ENCODE measurements at regions not wholly inside any gene's neighbourhood (a gene's known extent, or its start where the extent isn't known, plus 50 kb on each side); places are given as distances from the start of the nearest gene placed in this dataset.

DNA sequence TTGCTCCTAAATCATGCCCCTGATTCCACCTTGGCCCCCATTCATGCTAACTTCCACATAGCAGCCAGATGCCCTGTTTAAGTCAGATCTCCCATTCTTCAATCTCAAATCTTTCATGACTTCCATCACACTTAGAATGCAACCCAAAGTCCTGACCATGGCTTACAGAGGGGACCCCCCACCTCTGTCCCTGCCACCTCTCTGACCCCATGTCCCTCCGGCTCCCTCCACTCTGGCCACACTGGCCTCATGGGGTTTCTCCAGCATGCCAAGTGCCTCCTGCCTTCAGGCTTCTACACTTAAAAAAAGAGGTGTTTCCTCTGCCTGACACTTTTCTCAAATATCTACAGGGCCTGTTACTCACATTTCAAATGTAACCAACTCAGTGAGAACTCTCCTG, 93.6 kb downstream of the C13orf42 start:
- H3K9me3 ChIP-seq: peaks cover 0 to 5% of the 10 kb centered on the region in 2 donors
- no peaks in the 10 kb centered on the region for H3K36me3 ChIP-seq
- H3K4me1 ChIP-seq: no peaks in the 10 kb centered on the region
- no peak for DNase-seq (ENCODE audit: low spot score)
- H3K27me3 ChIP-seq: no peaks in the 10 kb centered on the region
- H3K27ac ChIP-seq: no peak overlapping the region
- H3K4me3 ChIP-seq: no peak overlapping the region
- TF ChIP-seq, protein P1, sequence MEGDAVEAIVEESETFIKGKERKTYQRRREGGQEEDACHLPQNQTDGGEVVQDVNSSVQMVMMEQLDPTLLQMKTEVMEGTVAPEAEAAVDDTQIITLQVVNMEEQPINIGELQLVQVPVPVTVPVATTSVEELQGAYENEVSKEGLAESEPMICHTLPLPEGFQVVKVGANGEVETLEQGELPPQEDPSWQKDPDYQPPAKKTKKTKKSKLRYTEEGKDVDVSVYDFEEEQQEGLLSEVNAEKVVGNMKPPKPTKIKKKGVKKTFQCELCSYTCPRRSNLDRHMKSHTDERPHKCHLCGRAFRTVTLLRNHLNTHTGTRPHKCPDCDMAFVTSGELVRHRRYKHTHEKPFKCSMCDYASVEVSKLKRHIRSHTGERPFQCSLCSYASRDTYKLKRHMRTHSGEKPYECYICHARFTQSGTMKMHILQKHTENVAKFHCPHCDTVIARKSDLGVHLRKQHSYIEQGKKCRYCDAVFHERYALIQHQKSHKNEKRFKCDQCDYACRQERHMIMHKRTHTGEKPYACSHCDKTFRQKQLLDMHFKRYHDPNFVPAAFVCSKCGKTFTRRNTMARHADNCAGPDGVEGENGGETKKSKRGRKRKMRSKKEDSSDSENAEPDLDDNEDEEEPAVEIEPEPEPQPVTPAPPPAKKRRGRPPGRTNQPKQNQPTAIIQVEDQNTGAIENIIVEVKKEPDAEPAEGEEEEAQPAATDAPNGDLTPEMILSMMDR (IDR thresholded peaks at IDR 0.05): no peak

DNA sequence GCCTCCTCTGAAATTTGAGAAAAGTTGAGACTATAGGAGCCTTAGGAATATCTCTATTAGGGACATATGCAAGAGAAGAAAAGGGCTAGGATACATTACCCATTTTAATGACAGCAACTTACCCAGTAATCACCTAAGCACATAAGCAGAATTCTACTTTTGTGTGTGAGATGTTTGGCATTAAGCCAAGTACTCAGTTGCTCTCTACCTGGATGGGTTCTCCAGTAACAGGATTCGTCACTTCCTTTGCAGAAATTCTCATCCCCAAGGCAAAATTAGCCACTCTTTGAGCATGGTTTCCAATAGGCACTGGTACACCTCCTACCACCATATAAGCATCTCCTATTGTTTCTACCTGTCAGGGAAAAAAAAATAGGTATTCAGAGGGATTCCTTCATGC, 95.1 kb downstream of the C13orf42 start:
- no peak for DNase-seq (ENCODE audit: low spot score)
- Histone ChIP-seq H3K27me3 (no peaks in the 10 kb centered on the region), H3K4me1 (no peaks in the 10 kb centered on the region), H3K4me3 (no peak overlapping the region), H3K27ac (no peak overlapping the region), H3K36me3 (no peaks in the 10 kb centered on the region), H3K9me3 (peaks cover 0 to 5% of the 10 kb centered on the region in 2 donors)
- TF ChIP-seq, protein P1 (IDR thresholded peaks at IDR 0.05): no peak

- Histone ChIP-seq H3K4me3 (no peak overlapping the region), H3K27me3 (no peaks in the 10 kb centered on the region), H3K4me1 (peaks cover 0 to 6% of the 10 kb centered on the region in 2 donors), H3K36me3 (no peaks in the 10 kb centered on the region), H3K27ac (no peak overlapping the region), H3K9me3 (peaks cover 0 to 5% of the 10 kb centered on the region in 2 donors)
- DNase-seq (ENCODE audit: low spot score): no peak
- TF ChIP-seq, protein P1 (IDR thresholded peaks at IDR 0.05): no peak
Measured at GRCh38 chr13:51009597-51009996, 100.0 kb downstream of the RNASEH2B start.

- no peaks in the 10 kb centered on the region for H3K27me3 ChIP-seq
- TF ChIP-seq, protein P1 (IDR thresholded peaks at IDR 0.05): no peak
- H3K4me1 ChIP-seq: peaks cover 0 to 6% of the 10 kb centered on the region in 2 donors
- no peak overlapping the region for H3K4me3 ChIP-seq
- no peak overlapping the region for H3K27ac ChIP-seq
- no peaks in the 10 kb centered on the region for H3K9me3 ChIP-seq
- no peaks in the 10 kb centered on the region for H3K36me3 ChIP-seq
- no peak for DNase-seq (ENCODE audit: low spot score)
Measured at GRCh38 chr13:51007216-51007615, 97.6 kb downstream of the RNASEH2B start.

GRCh38 chr13:51006067-51006845, 96.7 kb downstream of the RNASEH2B start:
- Histone ChIP-seq H3K4me3 (no peak overlapping the region), H3K4me1 (peaks cover 0 to 6% of the 10 kb centered on the region in 2 donors), H3K36me3 (no peaks in the 10 kb centered on the region), H3K27me3 (no peaks in the 10 kb centered on the region), H3K9me3 (no peaks in the 10 kb centered on the region), H3K27ac (peak overlapping the region; percentile 7 to 40)
- TF ChIP-seq, protein P1 (IDR thresholded peaks at IDR 0.05): no peak
- no peak for DNase-seq (ENCODE audit: low spot score)
